Panc1 (cell line): ENCODE measurements at regions not wholly inside any gene's neighbourhood (a gene's known extent, or its start where the extent isn't known, plus 50 kb on each side); places are given as distances from the start of the nearest gene placed in this dataset.

Experiments
- ATAC-seq: fragments of 200-7000 bp; cut with Tn5 transposase; 2 replicates; pipeline ENCODE4 v1.9.1; 2020; ENCODE audit warnings: mild to moderate bottlenecking, moderate library complexity
- BruUV-seq: library from RNA; stranded (reverse); fragments of 400-500 nt; replicated peaks from 2 replicates; lab custom pipeline; 2021; lab: Mats Ljungman, UMichigan
- CTCF ChIA-PET: fragments of 300-600 bp; sonication (Branson Sonifier 250); formaldehyde crosslinking; loops from one replicate; lab custom pipeline; 2022; ENCODE audit warnings: antibody characterized with exemption; lab: Charles Lee
- POLR2A ChIA-PET: fragments of 300-600 bp; sonication (Branson Sonifier 250); formaldehyde crosslinking; loops from one replicate; lab custom pipeline; 2022; ENCODE audit warnings: antibody characterized with exemption; lab: Charles Lee
- DNase-seq: peaks from one replicate; pipeline ENCODE4 v3.0.0-alpha.2; 2010; ENCODE audit warnings: low read depth, low spot score
- H3K27ac ChIP-seq: 2 replicates; pipeline ENCODE4 v1.5.1; 2011; ENCODE audit warnings: mild to moderate bottlenecking, low read length, inconsistent platforms
- H3K27me3 ChIP-seq: fragments of 200-500 bp; sonication (Bioruptor generic); 2 replicates; pipeline ENCODE4 v1.6.0; 2014; ENCODE audit warnings: low read length, inconsistent platforms; ENCODE audit not compliant: control insufficient read depth, insufficient read depth
- H3K36me3 ChIP-seq: fragments of 200-500 bp; sonication (Bioruptor generic); 2 replicates; pipeline ENCODE4 v1.5.1; 2014; ENCODE audit warnings: inconsistent platforms, mild to moderate bottlenecking, low read length, moderate library complexity; ENCODE audit not compliant: control insufficient read depth, insufficient read depth
- H3K4me1 ChIP-seq: 2 replicates; pipeline ENCODE4 v1.5.1; 2011; ENCODE audit warnings: inconsistent platforms, mild to moderate bottlenecking, low read length, moderate library complexity; ENCODE audit not compliant: control insufficient read depth, insufficient read depth
- H3K4me3 ChIP-seq, 2 experiments: 2 replicates each; pipeline ENCODE4 v1.5.1; 2011 to 2012; ENCODE audit warnings: low read depth in 2 of 2, low read length in 2 of 2, mild to moderate bottlenecking in 2 of 2, inconsistent platforms in 1 of 2, moderate library complexity in 1 of 2
- H3K9me3 ChIP-seq: fragments of 200-500 bp; sonication (Bioruptor generic); 2 replicates; pipeline ENCODE4 v1.5.1; 2014; ENCODE audit warnings: low read depth, mild to moderate bottlenecking, inconsistent platforms, low read length, moderate library complexity; ENCODE audit not compliant: control insufficient read depth, insufficient read depth
- CTCF ChIP-seq: fragments of 450-650 bp; IDR thresholded peaks from 2 replicates; pipeline ENCODE4 v1.5.1; 2017; ENCODE audit warnings: mild to moderate bottlenecking
- POLR2AphosphoS5 ChIP-seq: IDR thresholded peaks from 2 replicates; pipeline ENCODE4 v1.6.1; 2012; ENCODE audit warnings: mild to moderate bottlenecking, low read depth, low read length, moderate library complexity
- REST ChIP-seq, 2 experiments: IDR thresholded peaks; 2 replicates each; pipeline ENCODE4 v1.6.1; 2011 to 2012; ENCODE audit warnings: low read depth in 2 of 2, control low read depth in 1 of 2, low read length in 1 of 2, mild to moderate bottlenecking in 1 of 2, moderate library complexity in 1 of 2; ENCODE audit not compliant: insufficient read depth in 1 of 2
- SIN3A ChIP-seq: IDR thresholded peaks from 2 replicates; pipeline ENCODE4 v1.6.1; 2012; ENCODE audit warnings: low read depth, mild to moderate bottlenecking, low read length, moderate library complexity, borderline replicate concordance; ENCODE audit not compliant: insufficient read depth
- TCF7L2 ChIP-seq: IDR thresholded peaks from 2 replicates; pipeline ENCODE4 v1.6.1; 2011; ENCODE audit warnings: mild to moderate bottlenecking, low read depth, low read length, inconsistent platforms
- in situ Hi-C: cut with HindIII; loops from 2 replicates; pipeline ENCODE4 v1.10.0; 2016; ENCODE audit warnings: low sequenced_read_pairs, low pct_unique_long_range_greater_than_20kb
- intact Hi-C: fragments of 100-400 bp; cut with micrococcal nuclease; formaldehyde crosslinking; loops from one replicate; pipeline ENCODE4 v1.10.0; 2022; ENCODE audit not compliant: unreplicated experiment

- intact Hi-C loops (no loop called here), in situ Hi-C loops (no loop called here)
- Histone ChIP-seq H3K27ac (no peak overlapping the region), H3K4me1 (no peaks in the 10 kb centered on the region), H3K27me3 (no peaks in the 10 kb centered on the region; the same call in 1 of the 2 replicates), H3K4me3 (no peak overlapping the region), H3K36me3 (no peaks in the 10 kb centered on the region), H3K9me3 (no peaks in the 10 kb centered on the region)
- TF ChIP-seq POLR2AphosphoS5 = no peak
- no peak for TF ChIP-seq SIN3A
- TF ChIP-seq TCF7L2 = no peak
- TF ChIP-seq CTCF = no peak
- no peak for TF ChIP-seq REST (IDR thresholded peaks at IDR 0.05; ENCODE audit: insufficient read depth in 1 of 2, low read depth in 2 of 2, low read length in 1 of 2)
- ATAC-seq (no peak), DNase-seq (no peak)
- ChIA-PET POLR2A (no interaction called here), CTCF (no interaction called here)
- BruUV-seq = no TSS peak
Measured at GRCh38 chr7:47035522-47035921, 546.4 kb downstream of the TNS3 start.

GRCh38 chr7:47034180-47034579 lies 547.7 kb downstream of the TNS3 start:
- Histone ChIP-seq H3K27ac (no peak overlapping the region), H3K9me3 (no peaks in the 10 kb centered on the region), H3K27me3 (no peaks in the 10 kb centered on the region), H3K4me3 (no peak overlapping the region), H3K36me3 (no peaks in the 10 kb centered on the region), H3K4me1 (no peaks in the 10 kb centered on the region)
- TF ChIP-seq SIN3A = no peak
- no peak for TF ChIP-seq REST (IDR thresholded peaks at IDR 0.05; ENCODE audit: insufficient read depth in 1 of 2, low read depth in 2 of 2, low read length in 1 of 2)
- TF ChIP-seq TCF7L2 = no peak
- TF ChIP-seq POLR2AphosphoS5 = no peak
- no peak for TF ChIP-seq CTCF
- no TSS peak for BruUV-seq
- POLR2A ChIA-PET = no interaction called here
- DNase-seq (no peak), ATAC-seq (peak; percentile 42; the same call in 1 of the 2 replicates)
- CTCF ChIA-PET = no interaction called here
- in situ Hi-C loops = no loop called here
- intact Hi-C loops = no loop called here
